HG02642 (cell line): ENCODE measurements at regions not wholly inside any gene's neighbourhood (a gene's known extent, or its start where the extent isn't known, plus 50 kb on each side); places are given as distances from the start of the nearest gene placed in this dataset.
A peak's percentile ranks its signal among the peaks of the same experiment; 100 is the strongest.
"Not testable (repeated sequence)": the region's sequence is repeated elsewhere in the genome, so short reads cannot be mapped to it uniquely, and the experiment has no call there.

Experiments
- ATAC-seq: cut with Tn5 transposase; IDR thresholded peaks from one replicate; pipeline ENCODE4 v1.9.1; 2021; ENCODE audit warnings: mild to moderate bottlenecking; ENCODE audit not compliant: unreplicated experiment, poor library complexity

- ATAC-seq, result no peak
Measured at GRCh38 chr3:40923143-40923542, 276.2 kb upstream of the CTNNB1 start.

GRCh38 chr3:40923651-40924050, 275.7 kb upstream of the CTNNB1 start:
- ATAC-seq, result no peak

GRCh38 chr3:40924559-40925141, 274.7 kb upstream of the CTNNB1 start:
- no peak for ATAC-seq

- ATAC-seq, result no peak
Measured at GRCh38 chr3:40925231-40925630, 274.1 kb upstream of the CTNNB1 start.

GRCh38 chr3:40930131-40930538, 269.2 kb upstream of the CTNNB1 start:
- ATAC-seq, result no peak

- no peak for ATAC-seq
Measured at GRCh38 chr3:40930756-40931155, 268.5 kb upstream of the CTNNB1 start.

- no peak for ATAC-seq
Measured at GRCh38 chr3:40938591-40938990, 260.7 kb upstream of the CTNNB1 start.

GRCh38 chr3:40939030-40939740, 260.1 kb upstream of the CTNNB1 start:
- no peak for ATAC-seq

- no peak for ATAC-seq
Measured at GRCh38 chr3:40939741-40940130, 259.6 kb upstream of the CTNNB1 start.

- ATAC-seq, result no peak
Measured at GRCh38 chr3:40940651-40941050, 258.7 kb upstream of the CTNNB1 start.

GRCh38 chr3:40947022-40947421, 252.3 kb upstream of the CTNNB1 start:
- not testable (repeated sequence) for ATAC-seq

GRCh38 chr3:40949347-40949746, 250.0 kb upstream of the CTNNB1 start:
- not testable (repeated sequence) for ATAC-seq

- ATAC-seq, result no peak
Measured at GRCh38 chr3:40951636-40952035, 247.7 kb upstream of the CTNNB1 start.

- ATAC-seq, result no peak
Measured at GRCh38 chr3:40961104-40961857, 238.0 kb upstream of the CTNNB1 start.

GRCh38 chr3:40962721-40963120, 236.6 kb upstream of the CTNNB1 start:
- ATAC-seq, result no peak

GRCh38 chr3:40968666-40969065, 230.6 kb upstream of the CTNNB1 start:
- no peak for ATAC-seq

GRCh38 chr3:40969341-40969740, 230.0 kb upstream of the CTNNB1 start:
- ATAC-seq, result no peak

- no peak for ATAC-seq
Measured at GRCh38 chr3:40969756-40970466, 229.4 kb upstream of the CTNNB1 start.

- peak; percentile 95 for ATAC-seq
Measured at GRCh38 chr3:40971191-40972168, 227.8 kb upstream of the CTNNB1 start.

- ATAC-seq, result no peak
Measured at GRCh38 chr3:40972350-40972749, 227.0 kb upstream of the CTNNB1 start.
